Neural progenitor cell (in vitro differentiated cells): ENCODE measurements at regions not wholly inside any gene's neighbourhood (a gene's known extent, or its start where the extent isn't known, plus 50 kb on each side); places are given as distances from the start of the nearest gene placed in this dataset.

ENCODE experiments used
- DNase-seq: peaks from one replicate; pipeline ENCODE4 v3.0.0-alpha.2; 2016; ENCODE audit warnings: low spot score
- H2AFZ ChIP-seq: fragments of 200-600 bp; sonication (generic); replicated peaks from 2 replicates; pipeline ENCODE4 v1.6.1; 2016; ENCODE audit warnings: antibody characterized with exemption
- H3F3A ChIP-seq: fragments of 200-600 bp; sonication (generic); 2 replicates; pipeline ENCODE4 v1.6.1; 2016; ENCODE audit warnings: antibody characterized with exemption, low read depth
- H3K27ac ChIP-seq: fragments of 200-600 bp; sonication (generic); 2 replicates; pipeline ENCODE4 v1.5.1; 2016; ENCODE audit warnings: mild to moderate bottlenecking
- H3K27me3 ChIP-seq: fragments of 200-600 bp; sonication (generic); 2 replicates; pipeline ENCODE4 v1.6.1; 2016; ENCODE audit warnings: mild to moderate bottlenecking, moderate library complexity
- H3K36me3 ChIP-seq: fragments of 200-600 bp; sonication (generic); 2 replicates; pipeline ENCODE4 v1.5.1; 2016
- H3K4me1 ChIP-seq: fragments of 200-600 bp; sonication (generic); 2 replicates; pipeline ENCODE4 v1.6.1; 2016; ENCODE audit warnings: mixed run types
- H3K4me2 ChIP-seq: fragments of 200-600 bp; sonication (generic); 2 replicates; pipeline ENCODE4 v1.6.1; 2016
- H3K4me3 ChIP-seq: fragments of 200-600 bp; sonication (generic); 2 replicates; pipeline ENCODE4 v1.5.1; 2016
- H3K79me2 ChIP-seq: fragments of 200-600 bp; sonication (generic); 2 replicates; pipeline ENCODE4 v1.6.1; 2016; ENCODE audit warnings: low read depth
- H3K9ac ChIP-seq: fragments of 200-600 bp; sonication (generic); 2 replicates; pipeline ENCODE4 v1.6.1; 2016
- H3K9me3 ChIP-seq: fragments of 200-600 bp; sonication (generic); 2 replicates; pipeline ENCODE4 v1.5.1; 2016; ENCODE audit warnings: low read depth
- H4K20me1 ChIP-seq: fragments of 200-600 bp; sonication (generic); 2 replicates; pipeline ENCODE4 v1.6.1; 2016; ENCODE audit warnings: low read depth
- H3K27ac Mint-ChIP-seq: 3 replicates; pipeline ENCODE4 v1.8.0; 2021; ENCODE audit warnings: mixed read lengths
- H3K27me3 Mint-ChIP-seq: 2 replicates; pipeline ENCODE4 v1.8.0; 2022; ENCODE audit warnings: low read depth, mild to moderate bottlenecking, inconsistent platforms, moderate library complexity, mixed read lengths; ENCODE audit not compliant: insufficient read depth
- H3K36me3 Mint-ChIP-seq: 3 replicates; pipeline ENCODE4 v1.8.0; 2021; ENCODE audit warnings: mixed read lengths
- H3K4me1 Mint-ChIP-seq: 3 replicates; pipeline ENCODE4 v1.8.0; 2021; ENCODE audit warnings: mixed read lengths
- H3K4me3 Mint-ChIP-seq: 3 replicates; pipeline ENCODE4 v1.8.0; 2021; ENCODE audit warnings: mild to moderate bottlenecking, moderate library complexity, mixed read lengths
- H3K9me3 Mint-ChIP-seq: 3 replicates; pipeline ENCODE4 v1.8.0; 2020; ENCODE audit warnings: mixed read lengths
- EZH2 ChIP-seq: fragments of 200-600 bp; sonication (generic); IDR thresholded peaks from 2 replicates; pipeline ENCODE4 v1.6.1; 2017; ENCODE audit warnings: antibody characterized with exemption, mild to moderate bottlenecking, moderate library complexity
- EZH2phosphoT487 ChIP-seq: fragments of 200-600 bp; sonication (generic); IDR thresholded peaks from 2 replicates; pipeline ENCODE4 v1.6.1; 2017; ENCODE audit warnings: antibody characterized with exemption
- TF ChIP-seq, protein P1 (sequence below): fragments of 200-600 bp; sonication (generic); IDR thresholded peaks from 2 replicates; pipeline ENCODE4 v1.5.1; 2017; ENCODE audit warnings: antibody characterized with exemption, mild to moderate bottlenecking

DNA sequence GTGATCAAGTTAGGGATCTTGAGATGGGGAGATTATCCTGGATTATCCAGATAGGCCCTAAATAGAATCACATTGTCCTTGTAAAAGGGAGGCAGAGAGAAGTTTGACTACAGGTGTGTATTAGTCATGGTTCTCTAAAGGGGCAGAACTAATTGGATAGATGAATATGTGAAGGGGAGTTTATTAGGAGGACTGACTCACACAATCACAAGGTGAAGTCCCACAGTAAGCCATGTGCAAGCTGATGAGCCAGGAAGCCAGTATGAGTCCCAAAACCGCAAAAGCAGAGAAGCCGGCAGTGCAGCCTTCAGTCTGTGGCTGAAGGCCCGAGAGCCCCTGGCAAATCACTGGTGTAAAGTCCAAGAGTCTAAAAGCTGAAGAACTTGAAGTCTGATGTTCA is 275.8 kb downstream of the KCNS3 start:
- no peaks in the 10 kb centered on the region for H3F3A ChIP-seq
- H3K36me3 ChIP-seq: no peaks in the 10 kb centered on the region
- no peaks in the 10 kb centered on the region for H3K4me1 ChIP-seq
- H3K9ac ChIP-seq: no peak overlapping the region
- Mint-ChIP-seq H3K9me3 (no peaks in the 10 kb centered on the region), H3K27me3 (peaks cover 1% of the 10 kb centered on the region), H3K4me1 (peaks cover 11% of the 10 kb centered on the region), H3K36me3 (no peaks in the 10 kb centered on the region), H3K4me3 (no peak overlapping the region), H3K27ac (no peak overlapping the region)
- no peak overlapping the region for H3K4me3 ChIP-seq
- no peaks in the 10 kb centered on the region for H3K27me3 ChIP-seq
- H4K20me1 ChIP-seq: no peaks in the 10 kb centered on the region
- TF ChIP-seq, protein P1, sequence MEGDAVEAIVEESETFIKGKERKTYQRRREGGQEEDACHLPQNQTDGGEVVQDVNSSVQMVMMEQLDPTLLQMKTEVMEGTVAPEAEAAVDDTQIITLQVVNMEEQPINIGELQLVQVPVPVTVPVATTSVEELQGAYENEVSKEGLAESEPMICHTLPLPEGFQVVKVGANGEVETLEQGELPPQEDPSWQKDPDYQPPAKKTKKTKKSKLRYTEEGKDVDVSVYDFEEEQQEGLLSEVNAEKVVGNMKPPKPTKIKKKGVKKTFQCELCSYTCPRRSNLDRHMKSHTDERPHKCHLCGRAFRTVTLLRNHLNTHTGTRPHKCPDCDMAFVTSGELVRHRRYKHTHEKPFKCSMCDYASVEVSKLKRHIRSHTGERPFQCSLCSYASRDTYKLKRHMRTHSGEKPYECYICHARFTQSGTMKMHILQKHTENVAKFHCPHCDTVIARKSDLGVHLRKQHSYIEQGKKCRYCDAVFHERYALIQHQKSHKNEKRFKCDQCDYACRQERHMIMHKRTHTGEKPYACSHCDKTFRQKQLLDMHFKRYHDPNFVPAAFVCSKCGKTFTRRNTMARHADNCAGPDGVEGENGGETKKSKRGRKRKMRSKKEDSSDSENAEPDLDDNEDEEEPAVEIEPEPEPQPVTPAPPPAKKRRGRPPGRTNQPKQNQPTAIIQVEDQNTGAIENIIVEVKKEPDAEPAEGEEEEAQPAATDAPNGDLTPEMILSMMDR: no peak
- TF ChIP-seq EZH2 (no peak), EZH2phosphoT487 (no peak)
- H3K27ac ChIP-seq: no peak overlapping the region
- H3K79me2 ChIP-seq: no peaks in the 10 kb centered on the region
- no peak overlapping the region for H2AFZ ChIP-seq
- no peaks in the 10 kb centered on the region for H3K9me3 ChIP-seq
- DNase-seq: no peak
- no peak overlapping the region for H3K4me2 ChIP-seq

DNA sequence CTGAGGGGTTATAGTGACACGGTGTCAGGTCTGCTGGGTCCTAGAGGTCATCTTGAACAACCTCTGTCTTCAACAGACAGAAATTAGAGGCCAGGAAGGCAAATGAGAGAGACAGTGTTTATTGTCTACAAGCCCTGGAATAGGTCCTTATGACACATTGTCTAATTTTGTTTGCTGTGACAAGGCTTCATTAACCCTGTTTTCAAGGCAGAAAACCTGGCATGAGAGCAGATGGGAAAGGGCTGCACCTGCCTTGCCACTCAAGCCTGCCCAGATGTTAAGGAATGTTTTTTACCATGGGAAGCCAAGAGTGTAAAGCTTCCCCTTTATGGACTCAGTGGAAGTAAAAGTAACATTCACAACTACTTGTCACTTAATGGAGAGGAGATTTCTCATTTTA is 275.3 kb downstream of the KCNS3 start:
- Mint-ChIP-seq H3K4me3 (no peak overlapping the region), H3K4me1 (peaks cover 11% of the 10 kb centered on the region), H3K27ac (no peak overlapping the region), H3K9me3 (no peaks in the 10 kb centered on the region), H3K36me3 (no peaks in the 10 kb centered on the region), H3K27me3 (no peaks in the 10 kb centered on the region)
- TF ChIP-seq EZH2 (no peak), EZH2phosphoT487 (no peak)
- TF ChIP-seq, protein P1: no peak
- DNase-seq: no peak
- Histone ChIP-seq H3K27ac (no peak overlapping the region), H3K4me2 (no peak overlapping the region), H3K36me3 (no peaks in the 10 kb centered on the region), H2AFZ (no peak overlapping the region), H3K4me1 (no peaks in the 10 kb centered on the region), H4K20me1 (no peaks in the 10 kb centered on the region), H3K9ac (no peak overlapping the region), H3F3A (no peaks in the 10 kb centered on the region), H3K9me3 (no peaks in the 10 kb centered on the region), H3K79me2 (no peaks in the 10 kb centered on the region), H3K27me3 (no peaks in the 10 kb centered on the region), H3K4me3 (no peak overlapping the region)

GRCh38 chr2:18151237-18151636 is 272.8 kb downstream of the KCNS3 start:
- H3K4me1 Mint-ChIP-seq: peaks cover 11% of the 10 kb centered on the region

More at GRCh38 chr2:18151237-18151636, 272.8 kb downstream of the KCNS3 start:
- TF ChIP-seq EZH2 (no peak), EZH2phosphoT487 (no peak)
- TF ChIP-seq, protein P1: no peak
- Histone ChIP-seq H3K4me1 (no peaks in the 10 kb centered on the region), H3K9ac (no peak overlapping the region), H3K9me3 (no peaks in the 10 kb centered on the region), H2AFZ (no peak overlapping the region), H3K4me2 (no peak overlapping the region), H3K27ac (no peak overlapping the region), H3K27me3 (no peaks in the 10 kb centered on the region), H3F3A (no peaks in the 10 kb centered on the region), H3K36me3 (no peaks in the 10 kb centered on the region), H3K4me3 (no peak overlapping the region), H4K20me1 (no peaks in the 10 kb centered on the region), H3K79me2 (no peaks in the 10 kb centered on the region)
- no peak overlapping the region for H3K27ac Mint-ChIP-seq
- DNase-seq: no peak
- no peaks in the 10 kb centered on the region for H3K36me3 Mint-ChIP-seq
- H3K9me3 Mint-ChIP-seq: no peaks in the 10 kb centered on the region
- H3K4me3 Mint-ChIP-seq: no peak overlapping the region
- H3K27me3 Mint-ChIP-seq: no peaks in the 10 kb centered on the region
